Stimulated activated CD8-positive, alpha-beta memory T cell treated with anti-CD3 and anti-CD28 coated beads, Interleukin-15, amount 100 ng/mL, for 48 hours (primary cell): ENCODE measurements at regions not wholly inside any gene's neighbourhood (a gene's known extent, or its start where the extent isn't known, plus 50 kb on each side); places are given as distances from the start of the nearest gene placed in this dataset.
"Not testable (repeated sequence)": the region's sequence is repeated elsewhere in the genome, so short reads cannot be mapped to it uniquely, and the experiment has no call there.

Source experiments
- DNase-seq, 2 donors: peaks; one replicate each; pipeline ENCODE4 v3.0.0-alpha.2; 2020; ENCODE audit warnings: low read depth in 2 of 2

DNA sequence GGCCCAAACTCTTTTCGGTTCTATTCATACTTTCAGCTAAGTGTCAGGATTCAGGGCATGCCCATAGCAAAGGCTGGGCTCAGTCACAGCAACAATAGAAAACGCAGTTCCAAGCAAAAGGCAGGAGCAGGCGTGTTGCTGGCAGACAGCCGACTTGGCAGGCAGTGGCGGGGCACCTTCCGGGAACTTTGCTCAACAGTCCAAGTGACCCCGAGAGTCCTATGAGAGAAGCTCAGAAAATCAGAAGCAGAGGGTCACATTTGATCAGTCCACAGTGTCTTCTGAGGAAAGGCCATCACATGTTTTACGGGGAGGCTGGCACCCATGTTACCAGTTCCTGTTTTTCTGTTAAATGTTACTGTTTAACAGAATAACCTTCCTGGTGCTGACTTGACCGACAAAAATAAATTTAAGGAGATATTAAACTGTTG is 115.0 kb downstream of the DACT1 start:
- DNase-seq: no peak

DNA sequence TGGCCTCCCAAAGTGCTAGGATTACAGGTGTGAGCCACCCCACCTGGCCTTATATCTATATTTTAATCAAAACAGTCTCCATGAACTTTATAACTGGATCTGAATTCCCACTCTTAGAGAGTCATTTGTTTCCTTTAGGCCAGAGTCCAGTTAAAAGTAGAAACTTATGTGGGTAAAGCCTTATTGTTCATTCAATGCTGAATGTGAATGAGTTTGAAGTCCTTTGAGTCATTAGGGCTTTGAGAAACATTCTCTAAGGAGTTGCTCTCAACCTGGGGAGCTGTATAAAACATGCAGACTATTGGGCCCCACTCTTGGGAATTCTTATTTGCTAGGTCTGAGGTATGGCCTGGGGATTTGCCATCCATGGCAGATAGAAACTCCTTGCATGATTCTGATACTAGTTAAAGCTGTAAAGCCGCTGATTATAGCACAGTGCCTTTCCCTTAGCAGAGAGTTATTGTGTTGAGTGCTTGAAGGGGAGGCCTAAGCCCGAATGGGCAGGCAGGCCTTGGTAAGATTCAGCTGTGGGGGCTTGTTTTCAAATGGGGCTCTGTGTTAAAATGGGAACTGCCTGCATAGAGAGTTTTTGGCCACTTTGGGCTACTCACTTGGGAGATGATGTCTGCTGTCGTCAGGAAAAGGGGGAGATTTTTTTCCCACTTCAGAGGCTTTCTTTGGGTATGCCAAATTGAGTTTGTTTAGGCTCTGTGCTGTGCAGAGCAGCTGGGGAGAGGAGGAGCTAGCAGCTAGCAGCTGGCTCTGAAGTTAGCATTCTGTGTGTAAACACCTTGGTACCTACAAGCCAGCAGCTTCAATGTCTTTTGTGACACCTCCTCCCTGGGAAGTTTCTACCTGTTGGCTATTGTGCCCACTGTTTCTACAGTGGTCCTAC is 117.5 kb downstream of the DACT1 start:
- DNase-seq: no peak

GRCh38 chr14:58760121-58760520 is 122.4 kb downstream of the DACT1 start:
- DNase-seq: no peak

DNA sequence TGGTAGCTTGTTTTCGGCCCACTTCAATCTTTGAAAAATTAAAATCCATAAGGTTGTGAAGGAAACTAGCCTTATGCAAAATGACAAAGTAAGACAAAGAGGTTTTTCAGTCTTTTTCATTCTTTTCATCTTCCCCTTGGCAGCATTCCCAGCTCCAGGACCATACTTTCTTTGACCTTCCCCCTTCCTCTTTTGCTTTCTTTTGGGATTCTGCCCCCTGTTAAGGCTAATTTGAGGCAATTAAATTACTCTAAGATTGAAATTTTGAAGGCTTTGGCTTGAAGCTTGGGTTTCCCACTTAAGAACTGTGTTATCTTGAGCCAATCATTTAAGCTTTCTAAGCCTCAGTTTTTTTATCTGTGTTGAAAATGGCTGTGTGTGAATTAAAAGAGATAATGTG is 124.9 kb downstream of the DACT1 start:
- DNase-seq: no peak

DNA sequence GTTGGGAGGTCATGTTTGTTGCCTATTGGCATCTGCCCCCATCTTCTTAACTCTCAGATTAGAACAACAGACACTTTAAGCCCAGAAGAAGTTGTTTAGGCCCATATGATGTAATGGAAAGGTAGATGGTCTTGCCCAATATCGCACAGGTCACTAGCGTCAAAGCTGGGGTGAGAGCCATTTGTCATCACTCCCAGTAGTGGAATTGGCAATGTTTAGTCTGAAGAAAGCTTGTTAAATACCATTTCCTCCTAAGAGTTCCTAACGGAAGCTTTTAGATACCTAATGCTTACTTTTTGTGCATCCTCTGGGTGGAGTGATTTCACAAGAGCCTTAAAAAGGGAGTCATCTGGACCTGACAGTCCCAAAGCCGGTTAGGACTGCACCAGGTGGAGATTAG is 125.4 kb downstream of the DACT1 start:
- no peak for DNase-seq

DNA sequence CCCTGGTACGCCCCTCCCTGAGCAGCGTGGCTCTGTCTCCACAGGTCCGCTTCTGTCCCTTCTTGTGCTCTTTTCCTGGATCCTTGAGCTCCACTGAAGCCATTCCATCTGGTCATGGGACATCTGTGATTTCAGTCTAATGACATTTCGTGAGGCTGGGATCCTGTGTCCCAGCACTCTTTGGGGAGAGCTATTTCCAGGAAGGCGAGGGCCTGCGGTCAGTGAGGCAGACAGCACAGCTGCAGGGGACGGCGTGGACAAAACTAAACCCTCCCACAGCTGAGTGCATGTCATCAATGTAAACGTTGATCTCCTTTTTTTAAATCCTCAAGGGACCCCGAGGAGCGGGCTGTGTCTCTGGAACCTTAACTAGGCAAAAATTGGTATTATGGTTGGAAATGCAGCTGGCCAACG is 127.7 kb downstream of the DACT1 start:
- DNase-seq: no peak

GRCh38 chr14:58765843-58766242 is 128.1 kb downstream of the DACT1 start:
- DNase-seq: no peak

GRCh38 chr14:58769011-58769643 is 131.4 kb downstream of the DACT1 start:
- no peak for DNase-seq

DNA sequence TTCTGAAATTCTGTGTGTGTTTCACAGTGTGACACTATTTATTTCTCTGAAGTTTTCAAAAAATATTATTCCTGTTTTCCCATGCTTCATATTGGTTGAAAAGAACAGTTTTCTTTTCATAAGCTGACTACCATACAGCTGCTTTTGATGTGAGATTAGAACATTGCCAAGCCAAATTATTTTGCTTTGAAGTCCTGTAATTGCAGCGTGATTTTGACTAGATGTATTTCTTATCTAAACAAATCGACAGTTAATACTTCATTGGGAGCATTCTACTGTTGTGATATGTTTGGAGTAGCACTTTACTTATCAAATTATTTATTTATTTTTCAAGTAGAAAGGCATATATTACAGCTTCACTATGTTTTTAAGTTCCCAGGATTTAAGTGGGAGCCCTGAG is 132.0 kb downstream of the DACT1 start:
- no peak for DNase-seq

DNA sequence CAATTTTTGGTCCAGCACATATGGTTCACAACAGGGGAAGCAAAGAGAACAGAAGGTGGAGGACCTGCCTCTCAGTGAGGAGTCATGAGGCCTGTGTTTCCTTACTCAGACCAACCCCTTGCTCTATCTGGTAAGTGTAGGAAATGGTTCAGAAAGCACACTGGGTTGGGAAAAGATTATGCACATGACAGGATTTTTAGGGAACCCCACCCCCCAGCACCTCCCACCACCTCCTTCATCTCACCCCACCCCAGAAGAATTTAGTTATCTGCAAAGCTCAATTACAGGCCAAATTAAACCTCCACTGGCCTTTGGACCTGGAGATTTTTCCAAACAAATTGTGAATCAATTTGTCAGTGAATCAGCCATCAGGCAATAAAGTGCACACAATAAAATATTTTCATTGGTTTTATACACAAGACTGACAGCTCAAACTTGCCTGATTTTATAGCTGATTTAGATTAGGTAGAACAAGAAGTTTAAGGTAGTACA is 132.8 kb downstream of the DACT1 start:
- no peak for DNase-seq

- DNase-seq: no peak
Measured at GRCh38 chr14:58771016-58771415, 133.3 kb downstream of the DACT1 start.

GRCh38 chr14:58772116-58772515 is 134.4 kb downstream of the DACT1 start:
- no peak for DNase-seq

DNA sequence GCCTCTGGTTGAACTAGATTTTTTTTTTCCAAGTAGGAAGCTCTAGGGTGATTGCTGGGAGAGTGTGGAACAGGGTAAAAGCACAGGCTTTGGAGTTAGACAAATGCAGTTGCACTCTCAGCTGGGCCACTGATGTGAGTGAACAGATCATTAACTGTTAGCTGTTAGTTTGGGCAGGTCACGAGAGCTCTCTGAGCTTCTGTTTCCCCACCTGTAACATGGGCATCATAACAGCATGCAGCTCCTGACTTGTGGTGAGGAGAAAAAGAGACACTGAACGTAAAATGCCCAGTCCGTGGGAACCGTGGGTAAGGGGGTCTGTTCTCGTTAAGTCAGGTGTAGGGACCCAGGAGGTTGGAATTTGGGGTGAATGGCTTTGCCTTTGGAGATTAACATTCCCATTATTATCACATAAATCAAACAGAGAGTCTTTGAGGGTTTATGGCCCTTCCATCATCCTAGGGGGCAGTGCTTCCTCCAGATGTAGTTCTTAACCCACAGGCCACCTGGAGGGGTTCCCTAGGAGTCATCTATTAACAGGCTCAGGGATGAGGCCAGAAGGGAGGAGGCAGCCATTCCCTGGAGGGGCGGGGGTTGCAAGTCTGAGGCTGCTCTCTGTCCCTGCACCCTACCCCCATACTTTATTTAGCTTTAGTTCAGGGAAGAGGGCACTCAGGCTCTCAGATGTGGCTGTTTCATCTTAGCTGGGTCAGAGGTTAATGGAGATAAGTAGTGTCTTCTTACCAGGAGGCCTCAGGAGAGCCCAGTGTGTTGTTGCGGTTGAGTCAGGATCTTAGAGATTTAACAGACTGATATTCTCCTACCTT is 135.2 kb downstream of the DACT1 start:
- no peak for DNase-seq

GRCh38 chr14:58774531-58774930 is 136.8 kb downstream of the DACT1 start:
- DNase-seq: no peak

DNA sequence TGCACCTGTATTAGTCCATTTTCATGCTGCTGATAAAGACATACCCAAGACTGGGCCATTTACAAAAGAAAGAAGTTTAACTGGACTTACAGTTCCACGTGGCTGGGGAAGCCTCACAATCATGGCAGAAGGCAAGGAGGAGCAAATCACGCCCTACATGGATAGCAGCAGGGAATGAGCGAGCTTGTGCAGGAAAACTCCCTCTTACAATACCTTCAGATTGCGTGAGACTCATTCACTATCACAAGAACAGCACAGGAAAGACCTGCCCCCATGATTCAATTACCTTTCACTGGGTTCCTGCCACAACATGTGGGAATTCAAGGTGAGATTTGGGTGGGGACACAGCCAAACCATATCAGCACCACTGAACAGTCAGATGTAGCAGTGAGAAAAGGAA is 137.4 kb downstream of the DACT1 start:
- not testable (repeated sequence) for DNase-seq

GRCh38 chr14:58776516-58776915 is 138.8 kb downstream of the DACT1 start:
- DNase-seq: no peak

- no peak for DNase-seq
Measured at GRCh38 chr14:58777541-58777979, 139.8 kb downstream of the DACT1 start.

DNA sequence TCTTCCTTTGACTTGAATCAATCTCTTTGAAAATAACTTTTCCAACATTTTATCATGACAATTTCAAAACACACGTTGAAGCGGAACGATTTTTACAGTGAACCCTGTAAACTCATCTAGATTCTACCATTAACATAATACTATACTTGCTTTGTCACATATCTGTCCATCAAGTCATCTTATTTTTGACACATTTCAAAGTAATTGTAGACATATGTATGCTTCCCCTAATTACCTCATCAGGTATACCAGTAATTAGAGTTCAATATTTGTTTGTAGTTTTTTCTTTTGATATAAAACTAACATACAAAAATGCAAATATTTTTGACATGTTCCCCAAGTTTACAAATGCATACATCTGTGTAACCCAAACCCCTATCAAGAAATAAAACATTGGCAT is 140.4 kb downstream of the DACT1 start:
- DNase-seq: no peak

GRCh38 chr14:58779376-58779775 is 141.6 kb downstream of the DACT1 start:
- no peak for DNase-seq

GRCh38 chr14:58780185-58780584 is 142.4 kb downstream of the DACT1 start:
- DNase-seq: no peak

GRCh38 chr14:58780605-58781004 is 142.8 kb downstream of the DACT1 start:
- DNase-seq: no peak

DNA sequence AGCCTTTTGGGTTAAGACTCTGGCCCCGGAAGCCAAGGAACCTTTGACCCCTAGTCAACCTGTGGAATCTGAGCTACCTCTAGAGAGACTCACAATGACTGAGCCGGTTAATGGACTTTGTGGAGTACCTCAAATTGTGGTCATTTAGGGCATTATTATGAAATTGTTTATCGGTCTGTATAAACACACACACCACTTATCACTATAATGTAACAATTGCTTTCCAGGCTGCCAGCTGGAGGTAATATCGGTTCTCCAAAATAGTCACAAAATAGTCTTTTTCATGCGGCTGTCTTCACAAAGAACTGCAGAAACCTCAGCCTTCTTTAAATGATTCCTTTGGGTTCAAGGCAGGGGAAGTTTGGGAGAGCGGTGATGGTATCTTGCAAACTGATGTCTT is 144.2 kb downstream of the DACT1 start:
- DNase-seq: no peak
